Vagina (tissue), 2 donors: ENCODE measurements at regions not wholly inside any gene's neighbourhood (a gene's known extent, or its start where the extent isn't known, plus 50 kb on each side); places are given as distances from the start of the nearest gene placed in this dataset.

Experiments
- CTCF ChIP-seq, 3 experiments: fragments of 450-650 bp in 2 of 3; fragments of 200-600 bp in 1 of 3; sonication (generic) in 1 of 3; IDR thresholded peaks; one replicate each; pipeline ENCODE4 v1.5.1; 2017 to 2019; ENCODE audit warnings: antibody characterized with exemption in 3 of 3, mild to moderate bottlenecking in 2 of 3, moderate library complexity in 2 of 3
- POLR2A ChIP-seq, 2 donors: fragments of 450-650 bp; IDR thresholded peaks; one replicate each; pipeline ENCODE4 v1.6.1; 2017; ENCODE audit warnings: antibody characterized with exemption in 2 of 2, mild to moderate bottlenecking in 2 of 2, moderate library complexity in 2 of 2
- POLR2AphosphoS5 ChIP-seq, 2 donors: sonication (generic); formaldehyde crosslinking; IDR thresholded peaks; one replicate each; pipeline ENCODE4 v1.9.0; 2017; ENCODE audit warnings: antibody characterized with exemption in 2 of 2, mild to moderate bottlenecking in 2 of 2, low read depth in 1 of 2; ENCODE audit not compliant: insufficient read depth in 1 of 2

- no peak for TF ChIP-seq POLR2A (IDR thresholded peaks at IDR 0.05)
- TF ChIP-seq CTCF (IDR thresholded peaks at IDR 0.05) = no peak
- no peak for TF ChIP-seq POLR2AphosphoS5 (IDR thresholded peaks at IDR 0.05; ENCODE audit: insufficient read depth in 1 of 2, low read depth in 1 of 2)
Measured at GRCh38 chr6:154624038-154624599, 109.1 kb upstream of the SCAF8 start.
